Activated T-helper 17 cell treated with anti-CD3 and anti-CD28 coated beads, Interleukin-2, amount 50 U/mL, for 72 hours (primary cell): ENCODE measurements at regions not wholly inside any gene's neighbourhood (a gene's known extent, or its start where the extent isn't known, plus 50 kb on each side); places are given as distances from the start of the nearest gene placed in this dataset.

Experiments
- ATAC-seq: fragments of 150-1000 bp; cut with Tn5 transposase; replicated peaks from 2 replicates; pipeline ENCODE4 v1.10.0; 2021; ENCODE audit warnings: mild to moderate bottlenecking, moderate library complexity
- H3K27ac Mint-ChIP-seq: one replicate; pipeline ENCODE4 v1.8.0; 2022; ENCODE audit warnings: mixed read lengths
- H3K27me3 Mint-ChIP-seq: one replicate; pipeline ENCODE4 v1.8.0; 2022; ENCODE audit warnings: mixed read lengths
- H3K36me3 Mint-ChIP-seq: one replicate; pipeline ENCODE4 v1.8.0; 2022; ENCODE audit warnings: low read depth, mild to moderate bottlenecking, mixed read lengths
- H3K4me1 Mint-ChIP-seq: one replicate; pipeline ENCODE4 v1.8.0; 2022; ENCODE audit warnings: mixed read lengths
- H3K4me3 Mint-ChIP-seq: one replicate; pipeline ENCODE4 v1.8.0; 2022; ENCODE audit warnings: mild to moderate bottlenecking, mixed read lengths
- H3K9me3 Mint-ChIP-seq: one replicate; pipeline ENCODE4 v1.8.0; 2022; ENCODE audit warnings: mixed read lengths

GRCh38 chr6:170172825-170173256, 118.0 kb downstream of the DLL1 start:
- peaks cover 22% of the 10 kb centered on the region for H3K27me3 Mint-ChIP-seq
- peaks cover 5% of the 10 kb centered on the region for H3K4me1 Mint-ChIP-seq
- peaks cover 5% of the 10 kb centered on the region for H3K36me3 Mint-ChIP-seq

GRCh38 chr6:170172392-170172791, 118.5 kb downstream of the DLL1 start:
- H3K36me3 Mint-ChIP-seq: peaks cover 5% of the 10 kb centered on the region
- no peak overlapping the region for H3K27ac Mint-ChIP-seq
- ATAC-seq: no peak
- H3K27me3 Mint-ChIP-seq: peaks cover 22% of the 10 kb centered on the region
- H3K4me1 Mint-ChIP-seq: peaks cover 5% of the 10 kb centered on the region
- peaks cover 6% of the 10 kb centered on the region for H3K9me3 Mint-ChIP-seq
- no peak overlapping the region for H3K4me3 Mint-ChIP-seq

More at GRCh38 chr6:170172825-170173256, 118.0 kb downstream of the DLL1 start:
- Mint-ChIP-seq H3K4me3 (no peak overlapping the region), H3K27ac (no peak overlapping the region), H3K9me3 (peaks cover 6% of the 10 kb centered on the region)
- no peak for ATAC-seq

GRCh38 chr6:170167657-170168159, 123.2 kb downstream of the DLL1 start:
- Mint-ChIP-seq H3K9me3 (peaks cover 6% of the 10 kb centered on the region), H3K27me3 (peaks cover 21% of the 10 kb centered on the region), H3K4me1 (no peaks in the 10 kb centered on the region), H3K27ac (no peak overlapping the region), H3K36me3 (no peaks in the 10 kb centered on the region), H3K4me3 (no peak overlapping the region)
- no peak for ATAC-seq

GRCh38 chr6:170166511-170167122, 124.3 kb downstream of the DLL1 start:
- Mint-ChIP-seq H3K27me3 (peaks cover 15% of the 10 kb centered on the region), H3K27ac (no peak overlapping the region), H3K36me3 (no peaks in the 10 kb centered on the region), H3K4me3 (no peak overlapping the region), H3K4me1 (no peaks in the 10 kb centered on the region), H3K9me3 (peaks cover 6% of the 10 kb centered on the region)
- no peak for ATAC-seq

GRCh38 chr6:170165471-170166117, 125.3 kb downstream of the DLL1 start:
- Mint-ChIP-seq H3K36me3 (no peaks in the 10 kb centered on the region), H3K9me3 (no peaks in the 10 kb centered on the region), H3K27me3 (peaks cover 5% of the 10 kb centered on the region), H3K4me1 (no peaks in the 10 kb centered on the region), H3K27ac (no peak overlapping the region), H3K4me3 (no peak overlapping the region)
- ATAC-seq: no peak

GRCh38 chr6:170165085-170165470, 125.8 kb downstream of the DLL1 start:
- H3K27me3 Mint-ChIP-seq: peaks cover 4% of the 10 kb centered on the region
- no peaks in the 10 kb centered on the region for H3K36me3 Mint-ChIP-seq
- no peaks in the 10 kb centered on the region for H3K9me3 Mint-ChIP-seq
- ATAC-seq: no peak
- H3K27ac Mint-ChIP-seq: no peak overlapping the region
- no peaks in the 10 kb centered on the region for H3K4me1 Mint-ChIP-seq
- no peak overlapping the region for H3K4me3 Mint-ChIP-seq

GRCh38 chr6:170164271-170164900, 126.5 kb downstream of the DLL1 start:
- Mint-ChIP-seq H3K4me1 (no peaks in the 10 kb centered on the region), H3K36me3 (no peaks in the 10 kb centered on the region), H3K4me3 (no peak overlapping the region), H3K27ac (no peak overlapping the region), H3K9me3 (no peaks in the 10 kb centered on the region), H3K27me3 (peaks cover 4% of the 10 kb centered on the region)
- ATAC-seq: no peak

GRCh38 chr6:170163405-170164170, 127.3 kb downstream of the DLL1 start:
- no peak for ATAC-seq
- Mint-ChIP-seq H3K27ac (no peak overlapping the region), H3K9me3 (no peaks in the 10 kb centered on the region), H3K4me1 (no peaks in the 10 kb centered on the region), H3K36me3 (no peaks in the 10 kb centered on the region), H3K27me3 (peaks cover 4% of the 10 kb centered on the region), H3K4me3 (no peak overlapping the region)

GRCh38 chr6:170162775-170163404, 128.0 kb downstream of the DLL1 start:
- Mint-ChIP-seq H3K27me3 (peaks cover 4% of the 10 kb centered on the region), H3K4me3 (no peak overlapping the region), H3K27ac (no peak overlapping the region), H3K4me1 (no peaks in the 10 kb centered on the region), H3K36me3 (no peaks in the 10 kb centered on the region), H3K9me3 (no peaks in the 10 kb centered on the region)
- ATAC-seq: no peak

GRCh38 chr6:170162011-170162774, 128.7 kb downstream of the DLL1 start:
- no peaks in the 10 kb centered on the region for H3K4me1 Mint-ChIP-seq
- no peak overlapping the region for H3K27ac Mint-ChIP-seq
- H3K4me3 Mint-ChIP-seq: no peak overlapping the region
- no peaks in the 10 kb centered on the region for H3K36me3 Mint-ChIP-seq
- H3K27me3 Mint-ChIP-seq: peaks cover 10% of the 10 kb centered on the region
- H3K9me3 Mint-ChIP-seq: no peaks in the 10 kb centered on the region
- no peak for ATAC-seq

- H3K36me3 Mint-ChIP-seq: no peaks in the 10 kb centered on the region
- no peak for ATAC-seq
- no peak overlapping the region for H3K27ac Mint-ChIP-seq
- H3K27me3 Mint-ChIP-seq: peaks cover 9% of the 10 kb centered on the region
- no peak overlapping the region for H3K4me3 Mint-ChIP-seq
- no peaks in the 10 kb centered on the region for H3K4me1 Mint-ChIP-seq
- no peaks in the 10 kb centered on the region for H3K9me3 Mint-ChIP-seq
Observed at GRCh38 chr6:170160628-170161611, 130.0 kb downstream of the DLL1 start.

- ATAC-seq: no peak
- no peak overlapping the region for H3K27ac Mint-ChIP-seq
- no peaks in the 10 kb centered on the region for H3K9me3 Mint-ChIP-seq
- peaks cover 6% of the 10 kb centered on the region for H3K27me3 Mint-ChIP-seq
- no peak overlapping the region for H3K4me3 Mint-ChIP-seq
- H3K4me1 Mint-ChIP-seq: no peaks in the 10 kb centered on the region
- H3K36me3 Mint-ChIP-seq: no peaks in the 10 kb centered on the region
Observed at GRCh38 chr6:170160031-170160627, 130.7 kb downstream of the DLL1 start.
